Central memory CD4-positive, alpha-beta T cell (primary cell): ENCODE measurements at regions not wholly inside any gene's neighbourhood (a gene's known extent, or its start where the extent isn't known, plus 50 kb on each side); places are given as distances from the start of the nearest gene placed in this dataset.

Experiments
- DNase-seq: peaks from one replicate; pipeline ENCODE4 v3.0.0; 2022

- DNase-seq: no peak
Measured at GRCh38 chr13:53150568-53150967, 122.0 kb downstream of the OLFM4 start.

GRCh38 chr13:53151336-53152056 lies 122.9 kb downstream of the OLFM4 start:
- DNase-seq: no peak

- DNase-seq: no peak
Measured at GRCh38 chr13:53152057-53152421, 123.4 kb downstream of the OLFM4 start.

GRCh38 chr13:53158201-53158600 lies 129.6 kb downstream of the OLFM4 start:
- no peak for DNase-seq

- DNase-seq: no peak
Measured at GRCh38 chr13:53159431-53159830, 130.8 kb downstream of the OLFM4 start.

GRCh38 chr13:53160211-53160610 lies 131.6 kb downstream of the OLFM4 start:
- no peak for DNase-seq

GRCh38 chr13:53161251-53161650 lies 132.6 kb downstream of the OLFM4 start:
- no peak for DNase-seq

GRCh38 chr13:53165261-53165660 lies 136.6 kb downstream of the OLFM4 start:
- no peak for DNase-seq

- no peak for DNase-seq
Measured at GRCh38 chr13:53167561-53167960, 138.9 kb downstream of the OLFM4 start.

GRCh38 chr13:53170910-53171309 lies 142.3 kb downstream of the OLFM4 start:
- no peak for DNase-seq

- no peak for DNase-seq
Measured at GRCh38 chr13:53174545-53174944, 145.9 kb downstream of the OLFM4 start.

- no peak for DNase-seq
Measured at GRCh38 chr13:53180684-53181083, 152.1 kb downstream of the OLFM4 start.

GRCh38 chr13:53182724-53183123 lies 154.1 kb downstream of the OLFM4 start:
- DNase-seq: no peak

- no peak for DNase-seq
Measured at GRCh38 chr13:53188120-53188519, 159.5 kb downstream of the OLFM4 start.

- no peak for DNase-seq
Measured at GRCh38 chr13:53189162-53189561, 160.5 kb downstream of the OLFM4 start.

- no peak for DNase-seq
Measured at GRCh38 chr13:53191091-53191490, 162.5 kb downstream of the OLFM4 start.

- DNase-seq: no peak
Measured at GRCh38 chr13:53197424-53197823, 168.8 kb downstream of the OLFM4 start.

GRCh38 chr13:53198017-53198416 lies 169.4 kb downstream of the OLFM4 start:
- no peak for DNase-seq

GRCh38 chr13:53198736-53199135 lies 170.1 kb downstream of the OLFM4 start:
- DNase-seq: no peak

- no peak for DNase-seq
Measured at GRCh38 chr13:53200075-53200474, 171.5 kb downstream of the OLFM4 start.

- DNase-seq: no peak
Measured at GRCh38 chr13:53200498-53201453, 172.2 kb downstream of the OLFM4 start.

- no peak for DNase-seq
Measured at GRCh38 chr13:53201454-53202225, 173.0 kb downstream of the OLFM4 start.

- no peak for DNase-seq
Measured at GRCh38 chr13:53204598-53204997, 176.0 kb downstream of the OLFM4 start.
